LHCN-M2 (cell line): ENCODE measurements at regions not wholly inside any gene's neighbourhood (a gene's known extent, or its start where the extent isn't known, plus 50 kb on each side); places are given as distances from the start of the nearest gene placed in this dataset.

Experiments used
- DNase-seq: peaks from one replicate; pipeline ENCODE4 v3.0.0-alpha.2; 2012; ENCODE audit warnings: low read depth

- no peak for DNase-seq
Observed at GRCh38 chr13:44323754-44324153, 49.9 kb upstream of the SERP2 start.
